ENCODE measurements at regions not wholly inside any gene's neighbourhood (a gene's known extent, or its start where the extent isn't known, plus 50 kb on each side); places are given as distances from the start of the nearest gene placed in this dataset.

DNA sequence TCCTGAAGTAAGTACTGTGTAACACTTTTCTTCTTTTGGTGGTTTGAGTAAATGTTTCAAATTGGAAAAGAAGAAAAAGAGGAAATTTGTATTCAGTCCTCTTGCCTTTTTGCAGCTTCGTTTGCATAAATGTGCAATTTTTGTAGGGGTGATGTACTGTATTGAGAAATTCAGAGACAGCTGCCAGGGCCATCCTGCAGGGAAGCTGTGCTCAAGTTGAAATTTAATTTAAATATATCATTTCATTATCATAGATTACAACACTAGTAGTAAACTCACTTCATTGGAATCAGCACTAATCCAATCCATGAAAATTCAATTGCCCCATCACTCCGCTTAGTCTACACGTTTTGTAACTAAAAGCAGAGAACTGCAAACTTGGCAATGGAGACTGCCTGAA lies 415.4 kb downstream of the DNAJB9 start:
- no peak overlapping the region for H3K4me3 Mint-ChIP-seq
- ChIA-PET CTCF (ENCODE audit: partially characterized antibody) (no interaction called here), POLR2A (ENCODE audit: partially characterized antibody) (no interaction called here)
- no peaks in the 10 kb centered on the region for H3K4me1 ChIP-seq (ENCODE audit: insufficient read depth, low read length)
- H3K9me3 ChIP-seq (ENCODE audit: control insufficient read depth in 1 of 2, low read length in 2 of 2), result no peaks in the 10 kb centered on the region
- H3K9me3 Mint-ChIP-seq, result peaks cover 0 to 16% (median 6%) of the 10 kb centered on the region in 8 donors
- H3K27ac ChIP-seq (ENCODE audit: low read depth, low read length), result no peak overlapping the region
- H3K27me3 ChIP-seq (ENCODE audit: insufficient read depth, low read length), result no peaks in the 10 kb centered on the region
- H3K27ac Mint-ChIP-seq, result no peak overlapping the region
- no peaks in the 10 kb centered on the region for H3K36me3 ChIP-seq (ENCODE audit: insufficient read depth, low read length)
- no peak for DNase-seq
- no peaks in the 10 kb centered on the region for H3K36me3 Mint-ChIP-seq
- intact Hi-C loops (cut with micrococcal nuclease), result no loop called here
- no peaks in the 10 kb centered on the region for H3K27me3 Mint-ChIP-seq
- no peaks in the 10 kb centered on the region for H3K4me1 Mint-ChIP-seq
- H3K4me3 ChIP-seq (ENCODE audit: low read length in 2 of 2), result no peak overlapping the region

DNA sequence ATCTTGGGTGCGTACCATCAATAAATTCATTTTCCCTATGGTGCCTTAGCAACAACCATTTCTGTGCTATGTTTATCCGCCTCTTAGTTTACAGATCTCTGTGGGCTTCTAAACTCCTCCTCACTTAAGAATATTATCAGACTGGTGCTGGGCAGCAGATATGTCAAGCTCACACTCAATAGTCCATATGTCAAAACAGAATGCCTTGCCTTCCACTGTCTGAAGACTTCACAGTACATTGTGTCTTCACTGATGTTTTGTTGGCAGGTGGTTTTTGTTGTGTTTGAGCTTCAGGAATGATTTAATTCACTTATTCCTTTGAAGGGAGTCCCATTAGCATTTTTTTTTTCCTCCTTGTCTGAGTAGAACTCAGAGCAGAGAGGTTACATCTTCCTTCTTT lies 419.6 kb downstream of the DNAJB9 start:
- Histone ChIP-seq H3K4me3 (ENCODE audit: low read length in 2 of 2) (no peak overlapping the region), H3K27me3 (ENCODE audit: insufficient read depth, low read length) (no peaks in the 10 kb centered on the region), H3K36me3 (ENCODE audit: insufficient read depth, low read length) (no peaks in the 10 kb centered on the region), H3K27ac (ENCODE audit: low read depth, low read length) (no peak overlapping the region), H3K9me3 (ENCODE audit: control insufficient read depth in 1 of 2, low read length in 2 of 2) (no peaks in the 10 kb centered on the region), H3K4me1 (ENCODE audit: insufficient read depth, low read length) (no peaks in the 10 kb centered on the region)
- H3K27ac Mint-ChIP-seq, result no peak overlapping the region
- DNase-seq, result no peak
- H3K4me1 Mint-ChIP-seq, result no peaks in the 10 kb centered on the region
- no peaks in the 10 kb centered on the region for H3K36me3 Mint-ChIP-seq
- ChIA-PET POLR2A (ENCODE audit: partially characterized antibody) (no interaction called here), CTCF (ENCODE audit: partially characterized antibody) (no interaction called here)
- intact Hi-C loops (cut with micrococcal nuclease), result no loop called here
- no peaks in the 10 kb centered on the region for H3K27me3 Mint-ChIP-seq
- peaks cover 0 to 13% (median 3%) of the 10 kb centered on the region in 8 donors for H3K9me3 Mint-ChIP-seq
- H3K4me3 Mint-ChIP-seq, result no peak overlapping the region

DNA sequence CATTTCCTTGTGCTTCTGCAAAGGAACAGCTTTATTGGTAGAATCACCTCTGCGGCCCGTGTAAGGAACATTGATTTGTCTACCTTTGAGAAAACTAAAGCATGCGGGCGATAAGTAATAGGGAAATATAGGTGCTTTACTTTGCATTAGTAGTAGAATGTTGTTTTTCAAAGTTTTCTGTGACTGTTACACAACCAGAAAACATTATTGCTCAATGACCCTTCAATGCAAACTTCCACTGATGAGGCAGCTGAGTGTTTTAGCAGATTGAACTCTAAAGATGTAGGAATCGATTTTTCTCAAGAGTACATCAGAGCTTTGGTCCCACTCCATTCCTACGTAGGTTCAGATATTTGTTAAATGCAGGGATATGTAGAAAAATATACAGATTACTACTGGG lies 427.8 kb downstream of the DNAJB9 start:
- no peaks in the 10 kb centered on the region for H3K9me3 ChIP-seq (ENCODE audit: control insufficient read depth in 1 of 2, low read length in 2 of 2)
- ChIA-PET POLR2A (ENCODE audit: partially characterized antibody) (no interaction called here), CTCF (ENCODE audit: partially characterized antibody) (no interaction called here)
- no peaks in the 10 kb centered on the region for H3K27me3 ChIP-seq (ENCODE audit: insufficient read depth, low read length)
- no peak overlapping the region for H3K27ac ChIP-seq (ENCODE audit: low read depth, low read length)
- Mint-ChIP-seq H3K27ac (no peak overlapping the region), H3K9me3 (peaks cover 0 to 6% (median 4%) of the 10 kb centered on the region in 8 donors), H3K4me1 (no peaks in the 10 kb centered on the region), H3K27me3 (no peaks in the 10 kb centered on the region), H3K36me3 (no peaks in the 10 kb centered on the region), H3K4me3 (no peak overlapping the region)
- intact Hi-C loops (cut with micrococcal nuclease), result no loop called here
- H3K4me1 ChIP-seq (ENCODE audit: insufficient read depth, low read length), result no peaks in the 10 kb centered on the region
- H3K36me3 ChIP-seq (ENCODE audit: insufficient read depth, low read length), result no peaks in the 10 kb centered on the region
- H3K4me3 ChIP-seq (ENCODE audit: low read length in 2 of 2), result no peak overlapping the region
- DNase-seq, result no peak

DNA sequence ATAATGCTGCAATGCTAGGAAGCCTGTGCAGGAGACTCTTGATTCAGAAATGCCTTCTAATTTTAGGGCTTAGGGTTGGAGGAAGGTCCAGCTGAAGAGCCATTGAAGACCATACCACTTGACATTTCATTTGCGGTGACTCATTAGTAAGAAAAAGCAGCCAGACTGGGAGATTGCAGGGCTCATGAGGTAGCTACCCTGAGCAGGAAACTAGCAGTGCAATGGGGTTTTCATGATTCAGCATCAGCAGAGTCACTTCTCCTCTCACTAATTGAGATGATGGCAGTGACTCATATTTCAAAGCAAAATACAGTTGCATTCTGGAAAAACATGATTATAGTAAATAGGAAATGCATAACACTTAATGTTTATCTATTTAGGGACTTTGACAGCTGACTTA lies 434.1 kb downstream of the DNAJB9 start:
- no peaks in the 10 kb centered on the region for H3K4me1 ChIP-seq (ENCODE audit: insufficient read depth, low read length)
- H3K4me3 ChIP-seq (ENCODE audit: low read length in 2 of 2), result no peak overlapping the region
- POLR2A ChIA-PET (ENCODE audit: partially characterized antibody), result no interaction called here
- no peak for DNase-seq
- intact Hi-C loops (cut with micrococcal nuclease), result no loop called here
- H3K9me3 Mint-ChIP-seq, result peaks cover 0 to 13% (median 4%) of the 10 kb centered on the region in 8 donors
- no peaks in the 10 kb centered on the region for H3K9me3 ChIP-seq (ENCODE audit: control insufficient read depth in 1 of 2, low read length in 2 of 2)
- no peaks in the 10 kb centered on the region for H3K36me3 Mint-ChIP-seq
- no peak overlapping the region for H3K27ac Mint-ChIP-seq
- no peak overlapping the region for H3K27ac ChIP-seq (ENCODE audit: low read depth, low read length)
- no peaks in the 10 kb centered on the region for H3K4me1 Mint-ChIP-seq
- H3K27me3 Mint-ChIP-seq, result no peaks in the 10 kb centered on the region
- CTCF ChIA-PET (ENCODE audit: partially characterized antibody), result no interaction called here
- H3K4me3 Mint-ChIP-seq, result no peak overlapping the region
- no peaks in the 10 kb centered on the region for H3K36me3 ChIP-seq (ENCODE audit: insufficient read depth, low read length)
- H3K27me3 ChIP-seq (ENCODE audit: insufficient read depth, low read length), result no peaks in the 10 kb centered on the region

DNA sequence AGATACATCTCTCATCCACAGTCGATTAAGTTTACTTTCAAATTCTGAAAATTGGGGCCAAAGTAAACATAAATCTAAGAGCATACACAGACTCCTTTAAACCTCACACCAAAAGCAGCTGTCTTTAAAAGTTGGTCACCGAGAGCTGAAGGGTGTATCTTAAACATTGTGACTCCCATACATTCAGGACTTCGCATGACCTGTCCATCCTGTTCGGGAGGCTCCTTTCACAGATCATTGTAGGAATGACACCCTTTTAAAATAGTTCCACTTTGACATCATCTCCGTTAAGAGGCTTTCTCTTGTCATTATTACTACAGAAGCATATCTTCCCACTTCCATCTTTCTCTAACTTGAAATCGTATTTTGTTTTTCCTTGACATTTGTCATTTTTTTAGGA lies 440.0 kb downstream of the DNAJB9 start:
- POLR2A ChIA-PET (ENCODE audit: partially characterized antibody), result no interaction called here

DNA sequence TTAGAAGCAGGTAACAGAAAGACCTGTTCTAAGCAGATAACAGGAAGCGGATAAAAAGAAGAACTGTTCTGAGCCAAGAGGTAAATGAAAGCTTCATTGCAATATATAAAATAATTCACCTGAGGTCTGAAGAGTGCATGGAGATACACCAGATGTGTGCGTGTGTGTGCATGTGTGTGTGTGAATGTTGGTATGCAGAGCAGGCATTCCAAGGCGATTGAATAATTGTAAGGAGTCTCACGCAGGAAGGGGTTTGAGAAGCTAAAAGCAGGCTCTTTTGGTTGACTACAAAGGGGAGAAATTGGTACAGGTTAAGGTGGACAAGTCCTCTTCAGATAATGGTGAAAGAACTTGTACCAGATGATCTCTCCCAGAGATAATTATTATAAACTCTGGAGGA lies 450.6 kb downstream of the DNAJB9 start:
- intact Hi-C loops (cut with micrococcal nuclease), result no loop called here
- DNase-seq, result no peak
- Mint-ChIP-seq H3K27me3 (no peaks in the 10 kb centered on the region), H3K36me3 (no peaks in the 10 kb centered on the region), H3K4me3 (no peak overlapping the region), H3K4me1 (no peaks in the 10 kb centered on the region), H3K27ac (no peak overlapping the region), H3K9me3 (peaks cover 0 to 10% (median 7%) of the 10 kb centered on the region in 8 donors)
- no peak overlapping the region for H3K27ac ChIP-seq (ENCODE audit: low read depth, low read length)
- no peak overlapping the region for H3K4me3 ChIP-seq (ENCODE audit: low read length in 2 of 2)
- CTCF ChIA-PET (ENCODE audit: partially characterized antibody), result no interaction called here
- H3K27me3 ChIP-seq (ENCODE audit: insufficient read depth, low read length), result no peaks in the 10 kb centered on the region
- H3K36me3 ChIP-seq (ENCODE audit: insufficient read depth, low read length), result no peaks in the 10 kb centered on the region
- no peaks in the 10 kb centered on the region for H3K9me3 ChIP-seq (ENCODE audit: control insufficient read depth in 1 of 2, low read length in 2 of 2)
- H3K4me1 ChIP-seq (ENCODE audit: insufficient read depth, low read length), result no peaks in the 10 kb centered on the region
- POLR2A ChIA-PET (ENCODE audit: partially characterized antibody), result no interaction called here

More for the DNA sequence above, 440.0 kb downstream of the DNAJB9 start:
- Mint-ChIP-seq H3K4me3 (no peak overlapping the region), H3K4me1 (no peaks in the 10 kb centered on the region), H3K9me3 (peaks cover 0 to 14% (median 5%) of the 10 kb centered on the region in 8 donors), H3K36me3 (no peaks in the 10 kb centered on the region), H3K27ac (peak overlapping the region in 1 of 7 donors; percentile 66), H3K27me3 (no peaks in the 10 kb centered on the region)
- Histone ChIP-seq H3K9me3 (ENCODE audit: control insufficient read depth in 1 of 2, low read length in 2 of 2) (no peaks in the 10 kb centered on the region), H3K36me3 (ENCODE audit: insufficient read depth, low read length) (no peaks in the 10 kb centered on the region), H3K27me3 (ENCODE audit: insufficient read depth, low read length) (no peaks in the 10 kb centered on the region), H3K27ac (ENCODE audit: low read depth, low read length) (no peak overlapping the region), H3K4me1 (ENCODE audit: insufficient read depth, low read length) (no peaks in the 10 kb centered on the region), H3K4me3 (ENCODE audit: low read length in 2 of 2) (no peak overlapping the region)
- intact Hi-C loops (cut with micrococcal nuclease), result no loop called here
- CTCF ChIA-PET (ENCODE audit: partially characterized antibody), result no interaction called here
- DNase-seq, result no peak

DNA sequence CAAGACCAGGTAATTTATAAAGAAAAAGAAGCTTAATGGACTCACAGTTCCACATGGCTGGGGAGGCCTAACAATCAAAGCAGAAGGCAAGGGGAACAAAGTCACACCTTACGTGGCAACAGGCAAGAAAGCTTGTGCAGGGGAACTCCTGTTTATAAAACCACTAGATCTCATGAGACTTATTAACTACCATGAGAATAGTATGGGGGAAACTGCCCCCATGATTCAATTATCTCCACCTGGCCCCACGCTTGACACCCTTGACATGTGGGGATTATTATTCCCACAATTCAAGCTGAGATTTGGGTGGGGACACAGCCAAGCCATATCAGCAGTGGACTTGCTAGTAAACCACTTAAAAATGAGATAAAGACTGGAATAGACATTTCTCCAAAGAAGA lies 451.7 kb downstream of the DNAJB9 start:
- Mint-ChIP-seq H3K27ac (no peak overlapping the region), H3K36me3 (no peaks in the 10 kb centered on the region), H3K9me3 (peaks cover 0 to 9% (median 6%) of the 10 kb centered on the region in 8 donors), H3K27me3 (no peaks in the 10 kb centered on the region), H3K4me3 (no peak overlapping the region), H3K4me1 (no peaks in the 10 kb centered on the region)
- ChIA-PET POLR2A (ENCODE audit: partially characterized antibody) (no interaction called here), CTCF (ENCODE audit: partially characterized antibody) (no interaction called here)
- intact Hi-C loops (cut with micrococcal nuclease), result no loop called here
- Histone ChIP-seq H3K4me3 (ENCODE audit: low read length in 2 of 2) (no peak overlapping the region), H3K27me3 (ENCODE audit: insufficient read depth, low read length) (no peaks in the 10 kb centered on the region), H3K27ac (ENCODE audit: low read depth, low read length) (no peak overlapping the region), H3K4me1 (ENCODE audit: insufficient read depth, low read length) (no peaks in the 10 kb centered on the region), H3K36me3 (ENCODE audit: insufficient read depth, low read length) (no peaks in the 10 kb centered on the region), H3K9me3 (ENCODE audit: control insufficient read depth in 1 of 2, low read length in 2 of 2) (no peaks in the 10 kb centered on the region)
- DNase-seq, result no peak

DNA sequence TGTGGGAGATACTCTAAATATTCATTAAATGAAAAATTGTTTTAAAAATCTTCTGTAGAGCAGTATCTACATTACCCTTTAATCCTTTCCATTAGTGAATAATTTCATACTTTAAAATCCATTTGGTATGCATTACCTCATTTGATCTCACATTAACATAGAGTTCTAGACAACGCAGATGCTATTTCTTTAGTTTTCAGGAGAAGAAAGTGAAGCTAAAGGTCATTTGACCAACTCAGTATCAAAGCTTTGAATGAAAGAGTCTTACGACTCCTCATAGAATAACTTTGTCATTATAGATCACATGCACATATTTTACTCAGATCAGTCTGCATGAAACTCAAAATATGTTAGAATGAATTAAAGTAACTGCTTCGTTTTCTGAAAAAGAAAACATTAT lies 460.2 kb downstream of the DNAJB9 start:
- no peak overlapping the region for H3K27ac ChIP-seq (ENCODE audit: low read depth, low read length)
- Mint-ChIP-seq H3K9me3 (peaks cover 0 to 12% (median 6%) of the 10 kb centered on the region in 8 donors), H3K4me1 (no peaks in the 10 kb centered on the region), H3K27ac (no peak overlapping the region), H3K27me3 (no peaks in the 10 kb centered on the region), H3K36me3 (no peaks in the 10 kb centered on the region), H3K4me3 (no peak overlapping the region)
- H3K36me3 ChIP-seq (ENCODE audit: insufficient read depth, low read length), result no peaks in the 10 kb centered on the region
- CTCF ChIA-PET (ENCODE audit: partially characterized antibody), result no interaction called here
- H3K27me3 ChIP-seq (ENCODE audit: insufficient read depth, low read length), result no peaks in the 10 kb centered on the region
- H3K4me3 ChIP-seq (ENCODE audit: low read length in 2 of 2), result no peak overlapping the region
- POLR2A ChIA-PET (ENCODE audit: partially characterized antibody), result no interaction called here
- no peak for DNase-seq
- no peaks in the 10 kb centered on the region for H3K9me3 ChIP-seq (ENCODE audit: control insufficient read depth in 1 of 2, low read length in 2 of 2)
- intact Hi-C loops (cut with micrococcal nuclease), result no loop called here
- H3K4me1 ChIP-seq (ENCODE audit: insufficient read depth, low read length), result no peaks in the 10 kb centered on the region
